ENCODE measurements at regions not wholly inside any gene's neighbourhood (a gene's known extent, or its start where the extent isn't known, plus 50 kb on each side); places are given as distances from the start of the nearest gene placed in this dataset.

- Histone ChIP-seq H3K27ac (no peak overlapping the region), H3K36me3 (no peaks in the 10 kb centered on the region), H3K4me1 (no peaks in the 10 kb centered on the region), H3K4me3 (no peak overlapping the region), H3K9me3 (no peaks in the 10 kb centered on the region), H3K27me3 (no peaks in the 10 kb centered on the region)
- no peak for TF ChIP-seq CTCF (IDR thresholded peaks at IDR 0.05)
- no peak for TF ChIP-seq EP300 (IDR thresholded peaks at IDR 0.05)
- DNase-seq (ENCODE audit: low spot score in 2 of 2) = no peak
- 98% methylated on average over 1 of the region's 1 CpG for WGBS
These were observed 626.5 kb upstream of the NRSN1 start for GRCh38 chr6:23499549-23499948.

- H3K27ac ChIP-seq = no peak overlapping the region
- H3K36me3 ChIP-seq = no peaks in the 10 kb centered on the region
- no peak for DNase-seq (ENCODE audit: low spot score in 2 of 2)
- no peak overlapping the region for H3K4me3 ChIP-seq
- no peaks in the 10 kb centered on the region for H3K9me3 ChIP-seq
- no peak for TF ChIP-seq POLR2A (IDR thresholded peaks at IDR 0.05)
- TF ChIP-seq CTCF (IDR thresholded peaks at IDR 0.05) = no peak
- no peak for TF ChIP-seq EP300 (IDR thresholded peaks at IDR 0.05)
- TF ChIP-seq POLR2AphosphoS5 (IDR thresholded peaks at IDR 0.05) = no peak
- H3K4me1 ChIP-seq = no peaks in the 10 kb centered on the region
- 71% methylated on average over 1 of the region's 1 CpG for WGBS
- H3K27me3 ChIP-seq = no peaks in the 10 kb centered on the region
These were observed 622.8 kb upstream of the NRSN1 start for GRCh38 chr6:23503173-23503572.

GRCh38 chr6:23505026-23505425 is 621.0 kb upstream of the NRSN1 start:
- WGBS = 87% methylated on average over 3 of the region's 3 CpGs
- Histone ChIP-seq H3K4me1 (no peaks in the 10 kb centered on the region), H3K9me3 (no peaks in the 10 kb centered on the region), H3K27me3 (no peaks in the 10 kb centered on the region), H3K36me3 (no peaks in the 10 kb centered on the region), H3K27ac (no peak overlapping the region), H3K4me3 (no peak overlapping the region)
- TF ChIP-seq POLR2AphosphoS5 (IDR thresholded peaks at IDR 0.05) = no peak
- TF ChIP-seq POLR2A (IDR thresholded peaks at IDR 0.05) = no peak
- no peak for TF ChIP-seq EP300 (IDR thresholded peaks at IDR 0.05)
- TF ChIP-seq CTCF (IDR thresholded peaks at IDR 0.05) = no peak
- DNase-seq (ENCODE audit: low spot score in 2 of 2) = no peak

GRCh38 chr6:23510778-23511510 is 615.1 kb upstream of the NRSN1 start:
- Histone ChIP-seq H3K27me3 (no peaks in the 10 kb centered on the region), H3K9me3 (no peaks in the 10 kb centered on the region), H3K4me3 (no peak overlapping the region), H3K36me3 (no peaks in the 10 kb centered on the region), H3K27ac (no peak overlapping the region), H3K4me1 (no peaks in the 10 kb centered on the region)
- DNase-seq (ENCODE audit: low spot score in 2 of 2) = no peak
- 75% methylated on average over 2 of the region's 2 CpGs for WGBS
- TF ChIP-seq POLR2A (IDR thresholded peaks at IDR 0.05) (no peak), CTCF (IDR thresholded peaks at IDR 0.05) (no peak), EP300 (IDR thresholded peaks at IDR 0.05) (no peak), POLR2AphosphoS5 (IDR thresholded peaks at IDR 0.05) (no peak)

GRCh38 chr6:23511817-23512216 is 614.2 kb upstream of the NRSN1 start:
- TF ChIP-seq EP300 (IDR thresholded peaks at IDR 0.05) (no peak), POLR2A (IDR thresholded peaks at IDR 0.05) (no peak), POLR2AphosphoS5 (IDR thresholded peaks at IDR 0.05) (no peak), CTCF (IDR thresholded peaks at IDR 0.05) (no peak)
- Histone ChIP-seq H3K4me3 (no peak overlapping the region), H3K27ac (no peak overlapping the region), H3K36me3 (no peaks in the 10 kb centered on the region), H3K4me1 (no peaks in the 10 kb centered on the region), H3K9me3 (no peaks in the 10 kb centered on the region), H3K27me3 (no peaks in the 10 kb centered on the region)
- no peak for DNase-seq (ENCODE audit: low spot score in 2 of 2)
- 97% methylated on average over 1 of the region's 1 CpG for WGBS
